HG03565 (cell line): ENCODE measurements at regions not wholly inside any gene's neighbourhood (a gene's known extent, or its start where the extent isn't known, plus 50 kb on each side); places are given as distances from the start of the nearest gene placed in this dataset.
A peak's percentile ranks its signal among the peaks of the same experiment; 100 is the strongest.
"Not testable (repeated sequence)": the region's sequence is repeated elsewhere in the genome, so short reads cannot be mapped to it uniquely, and the experiment has no call there.

Experiments
- ATAC-seq: cut with Tn5 transposase; IDR thresholded peaks from one replicate; pipeline ENCODE4 v1.9.1; 2021; ENCODE audit warnings: mild to moderate bottlenecking, moderate library complexity; ENCODE audit not compliant: unreplicated experiment

GRCh38 chrX:135632353-135632752 lies 81.1 kb upstream of the CT45A1 start:
- ATAC-seq: peak; percentile 54

- ATAC-seq: no peak
Observed at GRCh38 chrX:135639066-135639780, 74.2 kb upstream of the CT45A1 start.

- ATAC-seq: no peak
Observed at GRCh38 chrX:135643916-135644315, 69.5 kb upstream of the CT45A1 start.

GRCh38 chrX:135644624-135645023 lies 68.8 kb upstream of the CT45A1 start:
- no peak for ATAC-seq

- no peak for ATAC-seq
Observed at GRCh38 chrX:135649029-135649428, 64.4 kb upstream of the CT45A1 start.

- no peak for ATAC-seq
Observed at GRCh38 chrX:135649561-135649960, 63.9 kb upstream of the CT45A1 start.

- ATAC-seq: no peak
Observed at GRCh38 chrX:135651647-135652295, 61.7 kb upstream of the CT45A1 start.

- ATAC-seq: no peak
Observed at GRCh38 chrX:135652602-135653001, 60.8 kb upstream of the CT45A1 start.

GRCh38 chrX:135657952-135658654 lies 55.3 kb upstream of the CT45A1 start:
- not testable (repeated sequence) for ATAC-seq
